DND-41 (cell line): ENCODE measurements at regions not wholly inside any gene's neighbourhood (a gene's known extent, or its start where the extent isn't known, plus 50 kb on each side); places are given as distances from the start of the nearest gene placed in this dataset.

ENCODE experiments used
- ATAC-seq: fragments of 200-7000 bp; cut with Tn5 transposase; 3 replicates; pipeline ENCODE4 v1.9.1; 2021; ENCODE audit warnings: low read depth; ENCODE audit not compliant: insufficient read depth
- DNase-seq: peaks from one replicate; pipeline ENCODE4 v3.0.0-alpha.2; 2020
- H2AFZ ChIP-seq: 2 replicates; pipeline ENCODE4 v1.6.0; 2012; ENCODE audit warnings: low read depth, low read length
- H3K27ac ChIP-seq: 2 replicates; pipeline ENCODE4 v1.5.1; 2012; ENCODE audit warnings: low read length, inconsistent platforms
- H3K27me3 ChIP-seq: fragments of 200-600 bp; sonication (generic); 2 replicates; pipeline ENCODE4 v1.6.0; 2012; ENCODE audit warnings: low read length, mild to moderate bottlenecking, inconsistent platforms; ENCODE audit not compliant: insufficient read depth, poor library complexity
- H3K36me3 ChIP-seq: 2 replicates; pipeline ENCODE4 v1.5.1; 2012; ENCODE audit warnings: low read length, inconsistent platforms; ENCODE audit not compliant: insufficient read depth
- H3K4me1 ChIP-seq: 2 replicates; pipeline ENCODE4 v1.5.1; 2012; ENCODE audit warnings: mild to moderate bottlenecking, low read length; ENCODE audit not compliant: insufficient read depth
- H3K4me2 ChIP-seq: 2 replicates; pipeline ENCODE4 v1.6.0; 2012; ENCODE audit warnings: mild to moderate bottlenecking, moderate library complexity, low read length, inconsistent platforms; ENCODE audit not compliant: insufficient read depth
- H3K4me3 ChIP-seq, 2 experiments: fragments of 200-600 bp in 1 of 2; shearing (Covaris generic) in 1 of 2; 2 replicates each; pipeline ENCODE4 v1.5.1; 2012 to 2016; ENCODE audit warnings: inconsistent platforms in 2 of 2, low read length in 2 of 2, mild to moderate bottlenecking in 2 of 2, low read depth in 1 of 2, moderate library complexity in 1 of 2
- H3K79me2 ChIP-seq: 2 replicates; pipeline ENCODE4 v1.6.0; 2012; ENCODE audit warnings: low read length, inconsistent platforms; ENCODE audit not compliant: insufficient read depth
- H3K9ac ChIP-seq: 2 replicates; pipeline ENCODE4 v1.6.0; 2012; ENCODE audit warnings: low read depth, mild to moderate bottlenecking, inconsistent platforms, low read length, moderate library complexity
- H3K9me3 ChIP-seq: 2 replicates; pipeline ENCODE4 v1.5.1; 2012; ENCODE audit warnings: low read length, moderate library complexity, mild to moderate bottlenecking, inconsistent platforms; ENCODE audit not compliant: insufficient read depth, severe bottlenecking
- H4K20me1 ChIP-seq: 2 replicates; pipeline ENCODE4 v1.6.0; 2012; ENCODE audit warnings: low read length; ENCODE audit not compliant: insufficient read depth
- EZH2 ChIP-seq: IDR thresholded peaks from 3 replicates; pipeline ENCODE4 v1.6.1; 2012; ENCODE audit warnings: borderline replicate concordance, low read depth, mild to moderate bottlenecking, moderate library complexity, low read length, inconsistent platforms; ENCODE audit not compliant: severe bottlenecking
- TF ChIP-seq, protein P1 (sequence below): IDR thresholded peaks from 2 replicates; pipeline ENCODE4 v1.5.1; 2012; ENCODE audit warnings: borderline replicate concordance, low read length, moderate library complexity, mild to moderate bottlenecking; ENCODE audit not compliant: poor library complexity, severe bottlenecking; ENCODE audit errors: extremely low read depth

DNA sequence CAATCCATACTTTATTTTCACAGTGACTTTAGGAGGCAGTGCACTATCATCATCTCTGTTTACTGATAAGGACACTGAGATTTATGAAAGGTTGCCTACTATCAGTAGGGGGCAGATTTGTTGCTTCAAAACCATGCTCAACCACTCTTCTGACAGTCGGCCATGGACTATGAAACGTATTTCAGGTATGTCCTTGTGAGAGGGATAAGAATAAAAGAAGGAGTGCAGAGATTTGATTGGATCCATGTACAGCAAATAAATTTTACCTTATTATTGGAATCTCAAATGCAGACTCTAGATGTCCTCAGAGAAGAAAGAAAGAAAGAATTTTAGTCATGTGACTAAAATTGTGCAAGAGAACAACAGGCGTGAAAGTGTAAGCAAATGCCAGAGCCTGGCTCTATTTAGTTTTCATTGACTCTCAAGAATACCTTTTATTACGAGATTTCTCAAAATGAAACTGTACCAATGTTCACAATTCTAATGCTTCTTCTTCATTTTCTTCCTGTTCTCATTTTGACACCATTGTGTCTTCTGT lies 296.6 kb upstream of the RASA1 start:
- no peak for DNase-seq
- Histone ChIP-seq H3K36me3 (no peaks in the 10 kb centered on the region), H3K27ac (no peak overlapping the region), H3K4me2 (no peak overlapping the region), H2AFZ (no peak overlapping the region), H4K20me1 (no peaks in the 10 kb centered on the region), H3K4me3 (no peak overlapping the region), H3K4me1 (no peaks in the 10 kb centered on the region), H3K27me3 (no peaks in the 10 kb centered on the region), H3K9me3 (no peaks in the 10 kb centered on the region), H3K79me2 (no peaks in the 10 kb centered on the region), H3K9ac (no peak overlapping the region)
- ATAC-seq: no peak
- no peak for TF ChIP-seq EZH2
- TF ChIP-seq, protein P1, sequence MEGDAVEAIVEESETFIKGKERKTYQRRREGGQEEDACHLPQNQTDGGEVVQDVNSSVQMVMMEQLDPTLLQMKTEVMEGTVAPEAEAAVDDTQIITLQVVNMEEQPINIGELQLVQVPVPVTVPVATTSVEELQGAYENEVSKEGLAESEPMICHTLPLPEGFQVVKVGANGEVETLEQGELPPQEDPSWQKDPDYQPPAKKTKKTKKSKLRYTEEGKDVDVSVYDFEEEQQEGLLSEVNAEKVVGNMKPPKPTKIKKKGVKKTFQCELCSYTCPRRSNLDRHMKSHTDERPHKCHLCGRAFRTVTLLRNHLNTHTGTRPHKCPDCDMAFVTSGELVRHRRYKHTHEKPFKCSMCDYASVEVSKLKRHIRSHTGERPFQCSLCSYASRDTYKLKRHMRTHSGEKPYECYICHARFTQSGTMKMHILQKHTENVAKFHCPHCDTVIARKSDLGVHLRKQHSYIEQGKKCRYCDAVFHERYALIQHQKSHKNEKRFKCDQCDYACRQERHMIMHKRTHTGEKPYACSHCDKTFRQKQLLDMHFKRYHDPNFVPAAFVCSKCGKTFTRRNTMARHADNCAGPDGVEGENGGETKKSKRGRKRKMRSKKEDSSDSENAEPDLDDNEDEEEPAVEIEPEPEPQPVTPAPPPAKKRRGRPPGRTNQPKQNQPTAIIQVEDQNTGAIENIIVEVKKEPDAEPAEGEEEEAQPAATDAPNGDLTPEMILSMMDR: peak; percentile 17

DNA sequence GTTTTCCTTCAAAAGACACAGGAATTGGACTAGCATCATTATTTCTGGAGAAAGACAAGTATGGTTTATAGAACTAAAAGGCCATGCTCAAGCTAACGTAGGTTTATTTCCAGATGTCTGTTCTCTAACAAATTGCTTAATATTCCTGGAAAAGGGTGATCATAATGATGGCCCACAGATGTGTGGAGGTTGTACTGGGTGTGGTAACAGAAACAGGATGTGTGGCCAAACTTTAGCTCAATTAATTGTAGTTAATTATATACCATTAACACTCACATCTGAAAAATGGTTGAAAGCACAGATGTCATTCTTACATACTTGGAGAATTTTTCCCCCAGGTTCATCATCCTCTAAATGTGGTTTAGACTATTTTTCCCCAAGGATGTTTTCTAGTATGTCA lies 292.7 kb upstream of the RASA1 start:
- no peaks in the 10 kb centered on the region for H3K4me1 ChIP-seq

DNA sequence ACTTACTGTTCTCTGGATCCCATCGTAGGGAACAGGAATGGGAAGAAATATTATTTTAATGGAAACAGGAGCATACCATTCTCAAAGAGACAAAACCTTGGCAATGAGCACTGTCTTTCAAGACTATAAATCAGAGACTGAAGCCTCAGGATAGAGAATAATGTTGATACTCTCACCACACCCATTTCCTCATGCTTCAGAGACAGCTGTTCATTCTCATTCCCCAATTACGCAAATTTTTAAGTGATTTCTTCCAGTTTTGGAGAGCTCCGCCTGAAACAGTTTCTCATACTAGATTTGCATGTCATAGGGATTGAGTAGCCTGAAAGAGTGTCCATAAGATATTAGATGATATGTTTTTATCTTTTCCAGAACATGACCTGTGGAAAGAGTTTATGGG lies 290.5 kb upstream of the RASA1 start:
- no peaks in the 10 kb centered on the region for H3K79me2 ChIP-seq
- H3K27me3 ChIP-seq: no peaks in the 10 kb centered on the region
- no peaks in the 10 kb centered on the region for H4K20me1 ChIP-seq
- DNase-seq: no peak
- no peak overlapping the region for H3K4me3 ChIP-seq
- no peak overlapping the region for H2AFZ ChIP-seq
- no peak overlapping the region for H3K27ac ChIP-seq
- no peak for TF ChIP-seq EZH2
- TF ChIP-seq, protein P1: no peak
- no peaks in the 10 kb centered on the region for H3K9me3 ChIP-seq
- H3K4me1 ChIP-seq: no peaks in the 10 kb centered on the region
- no peak overlapping the region for H3K9ac ChIP-seq
- no peak for ATAC-seq
- no peak overlapping the region for H3K4me2 ChIP-seq
- no peaks in the 10 kb centered on the region for H3K36me3 ChIP-seq

More for the DNA sequence above, 292.7 kb upstream of the RASA1 start:
- Histone ChIP-seq H3K27me3 (no peaks in the 10 kb centered on the region), H4K20me1 (no peaks in the 10 kb centered on the region), H3K9me3 (no peaks in the 10 kb centered on the region), H3K9ac (no peak overlapping the region), H3K4me3 (no peak overlapping the region), H2AFZ (no peak overlapping the region), H3K79me2 (no peaks in the 10 kb centered on the region), H3K36me3 (no peaks in the 10 kb centered on the region), H3K27ac (no peak overlapping the region), H3K4me2 (no peak overlapping the region)
- no peak for DNase-seq
- TF ChIP-seq, protein P1: no peak
- no peak for TF ChIP-seq EZH2
- no peak for ATAC-seq

DNA sequence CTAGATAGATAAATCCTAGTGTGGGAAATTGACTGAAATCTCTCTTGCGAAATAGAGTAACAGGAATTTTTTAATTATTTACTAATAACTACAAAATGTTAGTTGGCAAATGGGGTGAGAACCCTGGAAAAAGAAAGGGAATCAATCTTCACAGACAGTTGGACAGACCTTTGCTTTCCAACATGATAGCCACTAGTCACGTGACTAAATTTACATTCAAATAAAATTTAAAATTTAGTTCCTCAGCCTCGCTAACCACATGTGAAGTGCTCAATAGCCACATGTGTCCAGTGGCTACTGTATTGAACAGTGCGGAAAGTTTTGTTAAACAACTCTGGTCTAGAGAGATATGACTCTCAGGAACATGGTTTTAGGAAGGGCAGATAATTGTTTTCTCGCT lies 289.9 kb upstream of the RASA1 start:
- Histone ChIP-seq H3K4me1 (no peaks in the 10 kb centered on the region), H3K79me2 (no peaks in the 10 kb centered on the region), H3K4me3 (no peak overlapping the region), H2AFZ (no peak overlapping the region), H3K9me3 (no peaks in the 10 kb centered on the region), H3K27ac (no peak overlapping the region), H3K27me3 (no peaks in the 10 kb centered on the region), H3K4me2 (no peak overlapping the region), H3K9ac (no peak overlapping the region), H4K20me1 (no peaks in the 10 kb centered on the region), H3K36me3 (no peaks in the 10 kb centered on the region)
- DNase-seq: no peak
- TF ChIP-seq EZH2: no peak
- TF ChIP-seq, protein P1: no peak
- ATAC-seq: no peak
